HCT116 (cell line): ENCODE measurements at regions not wholly inside any gene's neighbourhood (a gene's known extent, or its start where the extent isn't known, plus 50 kb on each side); places are given as distances from the start of the nearest gene placed in this dataset.

Experiments used
- ATAC-seq: fragments of 200-7000 bp; cut with Tn5 transposase; 2 replicates; pipeline ENCODE4 v1.9.1; 2020; ENCODE audit warnings: mild to moderate bottlenecking, moderate library complexity
- BruUV-seq: library from RNA; stranded (reverse); fragments of 400-500 nt; replicated peaks from 2 replicates; lab custom pipeline; 2021; lab: Mats Ljungman, UMichigan
- CTCF ChIA-PET: fragments of 300-600 bp; sonication (Branson Sonifier 250); formaldehyde crosslinking; loops from one replicate; lab custom pipeline; 2021; ENCODE audit warnings: antibody characterized with exemption; lab: Charles Lee
- POLR2A ChIA-PET: fragments of 300-600, 350-600 bp; sonication (Branson Sonifier 250); formaldehyde crosslinking; loops from one replicate; lab custom pipeline; 2021; ENCODE audit warnings: antibody characterized with exemption; lab: Charles Lee
- RAD21 ChIA-PET, 2 experiments: fragments of 300-600 bp; sonication (Branson Sonifier 250); formaldehyde crosslinking; loops; one replicate each; lab custom pipeline; 2023; ENCODE audit warnings: low total read pairs in 2 of 2; ENCODE audit not compliant: uncharacterized antibody in 2 of 2, unreplicated experiment in 2 of 2, low non-redundant PET in 1 of 2; lab: Charles Lee
- DNase-seq: peaks from one replicate; pipeline ENCODE4 v3.0.0-alpha.2; 2010; ENCODE audit warnings: low read depth, low spot score
- H2AFZ ChIP-seq: fragments of 200-600 bp; shearing (Covaris generic), sonication (generic); 2 replicates; pipeline ENCODE4 v1.6.1; 2017; ENCODE audit warnings: low read depth, mixed run types, mixed read lengths, antibody characterized with exemption, low read length; ENCODE audit not compliant: poor library complexity, severe bottlenecking
- H3K27ac ChIP-seq: 2 replicates; pipeline ENCODE4 v1.5.1; 2012; ENCODE audit warnings: low read depth, low read length
- H3K27me3 ChIP-seq: fragments of 200-600 bp; sonication (generic); 2 replicates; pipeline ENCODE4 v1.6.1; 2016; ENCODE audit warnings: mixed run types, low read length, mixed read lengths; ENCODE audit not compliant: insufficient read depth
- H3K36me3 ChIP-seq, 2 experiments: fragments of 200-500 bp in 1 of 2; fragments of 200-600 bp in 1 of 2; sonication (Bioruptor generic) in 1 of 2; sonication (generic) in 1 of 2; 2 replicates each; pipeline versions ENCODE4 v1.5.1 to v1.6.1; 2014 to 2016; ENCODE audit warnings: low read length in 2 of 2, inconsistent platforms in 1 of 2, mixed read lengths in 1 of 2, mixed run types in 1 of 2; ENCODE audit not compliant: insufficient read depth in 2 of 2, control insufficient read depth in 1 of 2
- H3K4me1 ChIP-seq, 2 experiments: fragments of 200-600 bp in 1 of 2; sonication (generic) in 1 of 2; 2 replicates each; pipeline versions ENCODE4 v1.5.1 to v1.6.1; 2012 to 2017; ENCODE audit warnings: low read length in 2 of 2, inconsistent platforms in 1 of 2, mild to moderate bottlenecking in 1 of 2, mixed read lengths in 1 of 2, mixed run types in 1 of 2, moderate library complexity in 1 of 2; ENCODE audit not compliant: insufficient read depth in 2 of 2, control insufficient read depth in 1 of 2
- H3K4me2 ChIP-seq: fragments of 200-600 bp; sonication (generic); 2 replicates; pipeline ENCODE4 v1.6.1; 2017; ENCODE audit warnings: mixed run types, low read length, mixed read lengths
- H3K4me3 ChIP-seq, 2 experiments: fragments of 200-600 bp in 1 of 2; sonication (generic) in 1 of 2; replicated peaks in 1 of 2; 2 replicates each; pipeline ENCODE4 v1.5.1; 2011 to 2016; ENCODE audit warnings: low read length in 2 of 2, control low read depth in 1 of 2, low read depth in 1 of 2, mild to moderate bottlenecking in 1 of 2, mixed read lengths in 1 of 2, mixed run types in 1 of 2
- H3K79me2 ChIP-seq: fragments of 200-600 bp; sonication (generic); 2 replicates; pipeline ENCODE4 v1.6.1; 2017; ENCODE audit warnings: mild to moderate bottlenecking, mixed run types, low read length, moderate library complexity, mixed read lengths; ENCODE audit not compliant: insufficient read depth
- H3K9ac ChIP-seq: fragments of 200-600 bp; sonication (generic); 2 replicates; pipeline ENCODE4 v1.6.1; 2016; ENCODE audit warnings: low read length, mixed read lengths
- H3K9me2 ChIP-seq: fragments of 200-600 bp; sonication (generic), shearing (Covaris generic); 2 replicates; pipeline ENCODE4 v1.6.1; 2017; ENCODE audit warnings: mixed run types, mild to moderate bottlenecking, moderate library complexity; ENCODE audit not compliant: insufficient read depth
- H3K9me3 ChIP-seq, 2 experiments: fragments of 200-500 bp in 1 of 2; fragments of 200-600 bp in 1 of 2; sonication (Bioruptor generic) in 1 of 2; sonication (generic) in 1 of 2; 2 replicates each; pipeline ENCODE4 v1.6.1; 2014 to 2017; ENCODE audit warnings: low read length in 2 of 2, mixed read lengths in 2 of 2, inconsistent platforms in 1 of 2, low read depth in 1 of 2, mild to moderate bottlenecking in 1 of 2, mixed run types in 1 of 2, moderate library complexity in 1 of 2; ENCODE audit not compliant: control insufficient read depth in 1 of 2, insufficient read depth in 1 of 2
- H4K20me1 ChIP-seq: fragments of 200-600 bp; sonication (generic), shearing (Covaris generic); 2 replicates; pipeline ENCODE4 v1.6.1; 2017; ENCODE audit warnings: mixed run types, mild to moderate bottlenecking, moderate library complexity; ENCODE audit not compliant: insufficient read depth
- CBX3 ChIP-seq: IDR thresholded peaks from 2 replicates; pipeline ENCODE4 v1.6.1; 2012; ENCODE audit warnings: low read depth
- CEBPB ChIP-seq: IDR thresholded peaks from 2 replicates; pipeline ENCODE4 v1.6.1; 2012; ENCODE audit warnings: low read depth
- EGR1 ChIP-seq: IDR thresholded peaks from 2 replicates; pipeline ENCODE4 v1.6.1; 2012; ENCODE audit warnings: low read depth
- ELF1 ChIP-seq: IDR thresholded peaks from 2 replicates; pipeline ENCODE4 v1.6.1; 2012; ENCODE audit warnings: low read depth, borderline replicate concordance
- EZH2 ChIP-seq: fragments of 200-600 bp; sonication (generic); IDR thresholded peaks from 2 replicates; pipeline ENCODE4 v1.6.1; 2017; ENCODE audit warnings: antibody characterized with exemption, mixed run types
- EZH2phosphoT487 ChIP-seq: fragments of 200-600 bp; IDR thresholded peaks from 2 replicates; pipeline ENCODE4 v1.6.1; 2018; ENCODE audit warnings: antibody characterized with exemption, borderline replicate concordance
- FOSL1 ChIP-seq: IDR thresholded peaks from 2 replicates; pipeline ENCODE4 v1.6.1; 2012; ENCODE audit warnings: low read depth
- JUND ChIP-seq: IDR thresholded peaks from 2 replicates; pipeline ENCODE4 v1.6.1; 2012
- POLR2AphosphoS5 ChIP-seq: IDR thresholded peaks from 2 replicates; pipeline ENCODE4 v1.6.1; 2011; ENCODE audit warnings: mild to moderate bottlenecking, low read depth, low read length, moderate library complexity
- RAD21 ChIP-seq: IDR thresholded peaks from 2 replicates; pipeline ENCODE4 v1.6.1; 2012; ENCODE audit warnings: low read depth, mild to moderate bottlenecking
- SP1 ChIP-seq: IDR thresholded peaks from 2 replicates; pipeline ENCODE4 v1.6.1; 2012; ENCODE audit warnings: low read depth
- SRF ChIP-seq: IDR thresholded peaks from 2 replicates; pipeline ENCODE4 v1.6.1; 2012; ENCODE audit warnings: low read depth
- TCF7L2 ChIP-seq: IDR thresholded peaks from 2 replicates; pipeline ENCODE4 v1.7.0; 2011; ENCODE audit warnings: borderline replicate concordance, inconsistent platforms; ENCODE audit not compliant: insufficient read depth, insufficient read length; ENCODE audit errors: extremely low read depth
- YY1 ChIP-seq: IDR thresholded peaks from 2 replicates; pipeline ENCODE4 v1.6.1; 2011; ENCODE audit warnings: low read length, low read depth, moderate library complexity, mild to moderate bottlenecking; ENCODE audit not compliant: insufficient replicate concordance; ENCODE audit errors: extremely low read depth
- ZFX ChIP-seq: fragments of 450-650 bp; IDR thresholded peaks from 2 replicates; pipeline ENCODE4 v1.6.1; 2017
- ZNF274 ChIP-seq: fragments of 200-500 bp; sonication (Bioruptor generic); IDR thresholded peaks from 2 replicates; pipeline ENCODE4 v1.6.1; 2014; ENCODE audit warnings: mild to moderate bottlenecking, low read depth, low read length, inconsistent platforms
- intact Hi-C: fragments of 100-400 bp; cut with micrococcal nuclease; formaldehyde crosslinking; loops from 2 replicates; pipeline ENCODE4 v1.10.0; 2022
- TF ChIP-seq, protein P1 (sequence below): IDR thresholded peaks from 2 replicates; pipeline ENCODE4 v1.6.1; 2011; ENCODE audit warnings: mild to moderate bottlenecking, low read length, moderate library complexity; ENCODE audit not compliant: insufficient replicate concordance; ENCODE audit errors: extremely low read depth
- TF ChIP-seq, protein P2 (sequence below): IDR thresholded peaks from 2 replicates; pipeline ENCODE4 v1.6.1; 2012
- TF ChIP-seq, protein P3 (sequence below), 3 experiments: fragments of 200-600 bp in 1 of 3; sonication (generic) in 1 of 3; IDR thresholded peaks in 2 of 3; conservative IDR thresholded peaks in 1 of 3; 2 replicates each; pipeline ENCODE4 v1.5.1; 2012 to 2017; ENCODE audit warnings: low read depth in 2 of 3, low read length in 2 of 3, antibody characterized with exemption in 1 of 3, borderline replicate concordance in 1 of 3, control low read depth in 1 of 3, mild to moderate bottlenecking in 1 of 3, mixed read lengths in 1 of 3, mixed run types in 1 of 3, moderate library complexity in 1 of 3; ENCODE audit not compliant: insufficient read depth in 1 of 3

DNA sequence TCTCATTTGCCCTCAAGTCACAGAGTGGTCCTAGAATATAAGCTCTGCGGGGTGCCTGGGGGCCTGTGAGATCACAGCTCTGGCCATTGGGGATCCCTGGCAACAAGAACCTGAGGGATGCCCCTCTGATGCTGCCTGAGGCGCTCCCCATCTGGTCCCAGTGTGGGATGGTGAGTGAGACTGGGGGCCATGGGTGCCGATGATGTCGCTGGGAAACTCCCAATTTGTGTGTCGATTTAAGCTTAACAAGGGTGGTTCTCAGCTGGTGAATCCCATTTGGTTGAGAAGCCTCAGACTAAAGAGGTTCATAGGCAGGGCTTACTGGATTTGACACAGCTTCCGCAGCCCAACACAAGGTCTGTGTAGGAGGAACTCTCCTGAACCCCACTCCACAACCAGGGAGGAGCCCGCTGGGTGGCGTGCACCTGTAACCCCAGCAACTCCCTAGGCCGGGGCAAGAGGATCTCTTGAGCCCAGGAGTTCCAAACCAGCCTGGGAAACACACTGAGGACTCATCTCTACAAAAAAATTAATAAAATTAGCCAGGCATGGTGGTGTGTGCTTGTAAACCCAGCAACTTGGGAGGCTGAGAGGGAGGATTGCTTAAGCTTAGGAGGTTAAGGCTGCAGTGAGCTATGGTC lies 63.7 kb upstream of the SIAH1 start:
- Histone ChIP-seq H3K27me3 (no peaks in the 10 kb centered on the region), H3K27ac (no peak overlapping the region), H2AFZ (no peak overlapping the region), H3K9me2 (no peaks in the 10 kb centered on the region), H3K79me2 (no peaks in the 10 kb centered on the region), H3K4me1 (peaks cover 7 to 14% of the 10 kb centered on the region in 2 experiments), H4K20me1 (no peaks in the 10 kb centered on the region), H3K9ac (no peak overlapping the region), H3K4me2 (no peak overlapping the region)
- no TSS peak for BruUV-seq
- CTCF ChIA-PET: no interaction called here
- RAD21 ChIA-PET: no interaction called here
- POLR2A ChIA-PET: no interaction called here
- DNase-seq: no peak
- no peak for ATAC-seq
- TF ChIP-seq EGR1 (no peak), TCF7L2 (no peak), EZH2phosphoT487 (no peak), JUND (no peak), EZH2 (no peak), ZFX (no peak), SRF (no peak), CBX3 (no peak), RAD21 (no peak), YY1 (no peak), POLR2AphosphoS5 (no peak), FOSL1 (no peak), ZNF274 (no peak), SP1 (no peak), ELF1 (no peak), CEBPB (no peak)
- TF ChIP-seq, protein P1, sequence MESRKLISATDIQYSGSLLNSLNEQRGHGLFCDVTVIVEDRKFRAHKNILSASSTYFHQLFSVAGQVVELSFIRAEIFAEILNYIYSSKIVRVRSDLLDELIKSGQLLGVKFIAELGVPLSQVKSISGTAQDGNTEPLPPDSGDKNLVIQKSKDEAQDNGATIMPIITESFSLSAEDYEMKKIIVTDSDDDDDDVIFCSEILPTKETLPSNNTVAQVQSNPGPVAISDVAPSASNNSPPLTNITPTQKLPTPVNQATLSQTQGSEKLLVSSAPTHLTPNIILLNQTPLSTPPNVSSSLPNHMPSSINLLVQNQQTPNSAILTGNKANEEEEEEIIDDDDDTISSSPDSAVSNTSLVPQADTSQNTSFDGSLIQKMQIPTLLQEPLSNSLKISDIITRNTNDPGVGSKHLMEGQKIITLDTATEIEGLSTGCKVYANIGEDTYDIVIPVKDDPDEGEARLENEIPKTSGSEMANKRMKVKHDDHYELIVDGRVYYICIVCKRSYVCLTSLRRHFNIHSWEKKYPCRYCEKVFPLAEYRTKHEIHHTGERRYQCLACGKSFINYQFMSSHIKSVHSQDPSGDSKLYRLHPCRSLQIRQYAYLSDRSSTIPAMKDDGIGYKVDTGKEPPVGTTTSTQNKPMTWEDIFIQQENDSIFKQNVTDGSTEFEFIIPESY: no peak
- TF ChIP-seq, protein P2, sequence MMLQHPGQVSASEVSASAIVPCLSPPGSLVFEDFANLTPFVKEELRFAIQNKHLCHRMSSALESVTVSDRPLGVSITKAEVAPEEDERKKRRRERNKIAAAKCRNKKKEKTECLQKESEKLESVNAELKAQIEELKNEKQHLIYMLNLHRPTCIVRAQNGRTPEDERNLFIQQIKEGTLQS: no peak
- TF ChIP-seq, protein P3, sequence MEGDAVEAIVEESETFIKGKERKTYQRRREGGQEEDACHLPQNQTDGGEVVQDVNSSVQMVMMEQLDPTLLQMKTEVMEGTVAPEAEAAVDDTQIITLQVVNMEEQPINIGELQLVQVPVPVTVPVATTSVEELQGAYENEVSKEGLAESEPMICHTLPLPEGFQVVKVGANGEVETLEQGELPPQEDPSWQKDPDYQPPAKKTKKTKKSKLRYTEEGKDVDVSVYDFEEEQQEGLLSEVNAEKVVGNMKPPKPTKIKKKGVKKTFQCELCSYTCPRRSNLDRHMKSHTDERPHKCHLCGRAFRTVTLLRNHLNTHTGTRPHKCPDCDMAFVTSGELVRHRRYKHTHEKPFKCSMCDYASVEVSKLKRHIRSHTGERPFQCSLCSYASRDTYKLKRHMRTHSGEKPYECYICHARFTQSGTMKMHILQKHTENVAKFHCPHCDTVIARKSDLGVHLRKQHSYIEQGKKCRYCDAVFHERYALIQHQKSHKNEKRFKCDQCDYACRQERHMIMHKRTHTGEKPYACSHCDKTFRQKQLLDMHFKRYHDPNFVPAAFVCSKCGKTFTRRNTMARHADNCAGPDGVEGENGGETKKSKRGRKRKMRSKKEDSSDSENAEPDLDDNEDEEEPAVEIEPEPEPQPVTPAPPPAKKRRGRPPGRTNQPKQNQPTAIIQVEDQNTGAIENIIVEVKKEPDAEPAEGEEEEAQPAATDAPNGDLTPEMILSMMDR (IDR thresholded peaks at IDR 0.05 in 2 of 3, conservative IDR thresholded peaks at IDR 0.05 in 1 of 3; ENCODE audit: borderline replicate concordance in 1 of 3, insufficient read depth in 1 of 3, low read depth in 2 of 3, low read length in 2 of 3): no peak
- TF ChIP-seq, all 23 proteins: peak for 0
- Histone ChIP-seq H3K36me3 (no peaks in the 10 kb centered on the region), H3K9me3 (no peaks in the 10 kb centered on the region), H3K4me3 (no peak overlapping the region)
- intact Hi-C loops: no loop called here
